Chondrocyte (in vitro differentiated cells): ENCODE measurements at regions not wholly inside any gene's neighbourhood (a gene's known extent, or its start where the extent isn't known, plus 50 kb on each side); places are given as distances from the start of the nearest gene placed in this dataset.

Experiments
- DNase-seq: peaks from one replicate; pipeline ENCODE4 v3.0.0; 2021; ENCODE audit warnings: mixed read lengths, low spot score
- H3K27ac Mint-ChIP-seq: one replicate; pipeline ENCODE4 v1.8.0; 2021; ENCODE audit warnings: mild to moderate bottlenecking, moderate library complexity, mixed read lengths; ENCODE audit not compliant: unreplicated experiment
- H3K27me3 Mint-ChIP-seq: 2 replicates; pipeline ENCODE4 v1.8.0; 2021; ENCODE audit warnings: low read depth, mixed read lengths
- H3K36me3 Mint-ChIP-seq: 2 replicates; pipeline ENCODE4 v1.8.0; 2021; ENCODE audit warnings: low read depth, mixed read lengths
- H3K4me1 Mint-ChIP-seq: 2 replicates; pipeline ENCODE4 v1.8.0; 2021; ENCODE audit warnings: low read depth, mild to moderate bottlenecking, mixed read lengths
- H3K4me3 Mint-ChIP-seq: one replicate; pipeline ENCODE4 v1.8.0; 2021; ENCODE audit warnings: mild to moderate bottlenecking, moderate library complexity, mixed read lengths; ENCODE audit not compliant: unreplicated experiment
- H3K9me3 Mint-ChIP-seq: 2 replicates; pipeline ENCODE4 v1.8.0; 2021; ENCODE audit warnings: low read depth, mixed read lengths
- CTCF ChIP-seq: fragments of 200-600 bp; sonication (generic); IDR thresholded peaks from 2 replicates; pipeline ENCODE4 v1.5.0; 2021; ENCODE audit warnings: antibody characterized with exemption, mild to moderate bottlenecking, moderate library complexity

GRCh38 chr1:93804412-93804811 lies 74.6 kb downstream of the DNTTIP2 start:
- Mint-ChIP-seq H3K36me3 (peaks cover 9% of the 10 kb centered on the region), H3K4me3 (no peak overlapping the region), H3K27me3 (no peaks in the 10 kb centered on the region), H3K9me3 (peaks cover 14% of the 10 kb centered on the region), H3K27ac (peak overlapping the region; percentile 37), H3K4me1 (peaks cover 27% of the 10 kb centered on the region)
- no peak for DNase-seq
- no peak for TF ChIP-seq CTCF

GRCh38 chr1:93801471-93801870 lies 77.5 kb downstream of the DNTTIP2 start:
- Mint-ChIP-seq H3K4me1 (peaks cover 52% of the 10 kb centered on the region), H3K36me3 (no peaks in the 10 kb centered on the region)

GRCh38 chr1:93800856-93801255 lies 78.2 kb downstream of the DNTTIP2 start:
- no peaks in the 10 kb centered on the region for H3K27me3 Mint-ChIP-seq
- TF ChIP-seq CTCF: no peak
- H3K4me1 Mint-ChIP-seq: peaks cover 52% of the 10 kb centered on the region
- no peaks in the 10 kb centered on the region for H3K9me3 Mint-ChIP-seq
- DNase-seq: no peak
- H3K4me3 Mint-ChIP-seq: no peak overlapping the region
- no peaks in the 10 kb centered on the region for H3K36me3 Mint-ChIP-seq
- no peak overlapping the region for H3K27ac Mint-ChIP-seq

More at GRCh38 chr1:93801471-93801870, 77.5 kb downstream of the DNTTIP2 start:
- H3K27me3 Mint-ChIP-seq: no peaks in the 10 kb centered on the region
- H3K9me3 Mint-ChIP-seq: no peaks in the 10 kb centered on the region
- no peak overlapping the region for H3K4me3 Mint-ChIP-seq
- no peak for TF ChIP-seq CTCF
- no peak for DNase-seq
- H3K27ac Mint-ChIP-seq: no peak overlapping the region

GRCh38 chr1:93798291-93798690 lies 80.7 kb downstream of the DNTTIP2 start:
- H3K27ac Mint-ChIP-seq: peak overlapping the region; percentile 59
- H3K4me3 Mint-ChIP-seq: no peak overlapping the region
- peaks cover 31% of the 10 kb centered on the region for H3K4me1 Mint-ChIP-seq

GRCh38 chr1:93784538-93784937 lies 94.5 kb downstream of the DNTTIP2 start:
- no peak for TF ChIP-seq CTCF
- Mint-ChIP-seq H3K4me1 (peaks cover 8% of the 10 kb centered on the region), H3K9me3 (peaks cover 12% of the 10 kb centered on the region), H3K4me3 (no peak overlapping the region), H3K27me3 (no peaks in the 10 kb centered on the region), H3K36me3 (peaks cover 7% of the 10 kb centered on the region), H3K27ac (no peak overlapping the region)
- no peak for DNase-seq

More at GRCh38 chr1:93798291-93798690, 80.7 kb downstream of the DNTTIP2 start:
- Mint-ChIP-seq H3K9me3 (no peaks in the 10 kb centered on the region), H3K27me3 (no peaks in the 10 kb centered on the region), H3K36me3 (no peaks in the 10 kb centered on the region)
- DNase-seq: no peak
- no peak for TF ChIP-seq CTCF
